ENCODE measurements at regions not wholly inside any gene's neighbourhood (a gene's known extent, or its start where the extent isn't known, plus 50 kb on each side); places are given as distances from the start of the nearest gene placed in this dataset.

DNA sequence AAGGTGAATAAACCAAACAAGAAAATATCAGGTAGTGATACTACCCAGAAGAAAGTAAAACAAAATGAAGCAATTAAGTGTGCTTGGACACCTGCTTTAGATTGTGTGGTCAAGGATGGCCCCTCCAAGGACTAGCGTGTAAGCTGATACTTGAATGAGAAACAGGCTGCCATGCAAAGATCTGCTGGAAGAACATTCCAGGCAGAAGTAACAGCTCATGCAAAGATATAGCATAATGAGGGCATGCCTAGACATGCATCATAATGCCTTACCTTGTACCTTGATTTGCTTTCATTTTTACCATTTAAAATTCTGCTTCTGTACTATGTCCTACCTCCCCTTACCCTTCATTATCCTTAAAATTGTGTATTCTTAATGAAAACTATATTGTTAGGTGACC, 74.8 kb upstream of the HDAC9 start:
- DNase-seq, result no peak

DNA sequence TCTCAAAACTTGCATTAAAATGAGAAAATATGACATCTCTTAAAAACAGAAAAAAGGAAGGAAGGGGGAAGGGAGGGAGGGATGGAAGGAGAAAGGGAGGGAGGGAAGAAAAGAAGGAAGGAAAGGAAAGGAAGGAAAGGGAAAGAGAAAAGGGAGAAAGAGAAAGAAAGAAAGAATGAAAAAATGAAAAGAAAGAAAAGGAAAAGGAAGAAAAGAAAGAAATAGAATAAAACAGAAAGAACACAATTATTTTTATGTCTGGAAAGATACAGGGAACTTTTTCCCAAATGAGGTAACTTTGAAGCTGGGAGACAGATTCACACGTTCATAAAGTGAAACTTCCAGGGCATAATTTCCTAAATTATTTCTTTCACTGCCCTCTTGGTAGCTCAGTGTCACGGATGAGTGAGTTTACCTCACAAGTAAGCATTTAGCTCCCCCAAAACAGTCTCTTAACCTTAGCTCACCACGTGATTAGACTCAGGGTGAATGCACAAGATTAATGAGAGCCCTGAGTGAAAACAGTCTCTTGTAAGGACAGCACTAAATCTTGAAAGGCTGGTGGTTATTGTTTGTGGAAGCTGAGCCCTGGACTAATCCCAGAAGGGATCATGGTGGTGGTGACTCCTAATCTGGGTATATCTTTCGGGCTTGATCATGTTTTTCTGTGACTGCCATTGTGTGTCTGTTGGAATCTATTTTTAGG, 74.1 kb upstream of the HDAC9 start:
- no peak for DNase-seq

DNA sequence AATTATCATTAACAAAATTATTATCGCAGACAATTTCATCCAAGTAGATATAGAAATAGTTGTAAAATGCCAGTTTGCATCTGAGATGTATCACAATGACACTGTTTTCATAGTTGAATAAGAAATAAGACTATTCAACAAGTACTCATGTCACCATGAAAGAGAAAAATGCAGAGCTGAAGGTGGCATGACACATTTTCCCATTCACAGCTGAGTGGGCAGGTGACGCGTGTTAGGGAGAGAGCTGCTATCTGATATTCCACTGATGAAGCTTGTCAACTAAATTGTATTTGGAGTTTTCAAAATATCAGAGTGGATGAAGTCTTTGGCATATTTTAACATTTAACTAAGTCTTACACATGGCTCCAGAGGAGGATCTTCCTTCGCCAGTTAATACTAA, 70.3 kb upstream of the HDAC9 start:
- DNase-seq, result no peak

DNA sequence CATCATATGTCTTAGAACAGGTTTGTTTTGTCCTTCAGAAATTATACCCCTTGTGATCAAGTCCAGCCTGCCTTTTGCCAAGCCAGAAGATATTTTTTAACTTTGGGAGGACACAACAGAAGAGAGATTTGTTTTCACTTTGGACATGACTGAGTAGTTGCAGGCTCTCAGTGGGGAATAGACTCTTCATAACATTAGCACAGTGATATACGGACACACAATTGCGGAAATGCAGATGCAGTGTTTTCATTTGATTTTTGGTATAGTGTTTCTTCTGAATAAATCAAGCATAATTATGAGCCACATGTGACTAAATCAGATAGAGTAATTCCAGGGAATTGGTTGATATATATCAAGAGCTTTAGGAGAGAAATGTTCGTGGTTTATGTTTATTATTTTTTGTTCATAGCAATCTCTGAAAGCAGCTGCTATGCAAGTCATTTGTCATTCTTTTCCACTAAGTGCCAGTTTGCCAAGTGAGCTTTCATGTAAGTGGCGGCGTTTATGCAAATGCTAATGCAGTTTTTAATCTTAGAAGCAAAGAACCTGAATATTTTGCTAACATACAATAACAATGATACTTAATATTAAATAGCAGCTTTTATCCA, 69.6 kb upstream of the HDAC9 start:
- no peak for DNase-seq

DNA sequence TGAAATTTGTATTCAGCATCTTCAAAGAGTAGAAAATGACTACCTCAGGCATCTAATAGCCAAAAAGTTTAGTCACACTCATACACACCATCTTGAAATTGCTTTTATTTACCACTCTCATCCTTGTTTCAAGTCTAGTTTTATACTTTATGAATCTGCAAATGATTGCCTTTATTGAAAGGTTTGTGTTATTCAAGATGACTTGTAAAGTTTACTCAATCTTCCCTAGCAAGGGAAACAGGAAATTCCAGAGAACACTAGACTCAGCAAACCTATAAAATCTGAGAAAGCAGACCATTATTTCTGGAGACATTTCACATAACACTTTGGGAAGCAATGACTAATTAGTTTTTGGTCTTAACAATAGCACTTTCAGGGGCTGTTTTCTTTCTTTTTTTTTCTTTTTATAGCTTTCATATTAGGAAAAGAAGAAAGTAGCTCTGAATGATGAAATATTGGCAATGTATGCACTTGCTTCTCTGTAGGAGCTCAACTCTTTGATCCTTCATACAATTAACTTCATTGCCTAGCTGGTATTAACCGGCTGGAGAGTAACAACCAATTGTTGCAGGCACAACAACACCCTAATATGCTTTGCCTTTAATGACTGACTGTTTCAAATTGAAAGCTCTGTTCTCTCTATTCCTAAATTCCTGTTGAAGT, 68.9 kb upstream of the HDAC9 start:
- no peak for DNase-seq

DNA sequence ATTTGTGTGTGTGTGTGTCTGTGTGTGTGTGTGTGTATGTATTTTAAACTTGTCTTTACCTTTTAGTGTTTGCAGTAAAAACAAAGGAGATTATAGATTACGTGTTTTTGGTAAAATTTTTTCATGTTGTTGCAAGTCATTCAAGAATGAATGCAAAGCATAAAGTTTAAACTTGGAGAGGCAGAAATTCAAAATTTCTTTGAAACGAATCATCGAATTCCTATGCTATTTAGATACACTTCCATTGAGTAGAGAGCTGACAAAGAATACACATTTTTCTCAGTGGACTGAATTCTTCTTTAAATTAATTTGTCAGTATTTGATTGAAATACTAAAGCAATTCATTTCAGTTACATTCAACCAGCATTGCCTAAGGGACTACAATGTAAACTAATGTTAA, 66.0 kb upstream of the HDAC9 start:
- no peak for DNase-seq

DNA sequence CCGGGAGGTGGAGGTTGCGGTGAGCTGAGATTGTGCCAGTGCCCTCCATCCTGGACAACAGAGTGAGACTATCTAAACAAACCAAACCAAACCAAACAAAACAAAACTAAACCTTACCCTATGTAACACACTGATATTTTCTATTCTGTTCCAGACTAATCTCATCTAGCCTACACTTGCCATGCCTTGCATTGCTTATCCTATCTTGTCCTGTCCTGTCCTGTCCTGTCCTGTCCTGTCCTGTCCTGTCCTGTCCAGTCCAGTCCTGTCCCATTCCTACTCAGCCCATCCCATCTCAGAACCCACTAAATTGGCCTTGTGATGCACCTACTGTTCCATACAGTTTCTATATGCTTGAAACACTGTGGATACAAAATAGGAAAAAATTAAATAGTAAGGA, 64.7 kb upstream of the HDAC9 start:
- no peak for DNase-seq

DNA sequence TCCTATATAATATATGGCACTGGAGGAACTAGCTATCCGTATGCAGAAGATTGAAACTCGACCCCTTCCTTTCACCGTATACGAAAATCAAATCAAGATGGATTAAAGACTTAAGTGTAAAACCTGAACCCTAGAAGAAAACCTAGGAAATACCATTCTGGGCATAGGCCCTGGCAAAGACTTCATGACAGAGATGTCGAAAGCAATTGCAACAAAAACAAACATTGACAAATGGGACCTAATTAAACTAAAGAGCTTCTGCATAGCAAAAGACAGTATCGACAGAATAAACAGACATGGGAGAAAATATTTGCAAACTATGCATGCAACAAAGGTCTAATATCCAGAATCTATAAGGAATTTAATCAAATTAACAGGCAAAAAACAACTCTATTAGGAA, 61.4 kb upstream of the HDAC9 start:
- DNase-seq, result no peak

DNA sequence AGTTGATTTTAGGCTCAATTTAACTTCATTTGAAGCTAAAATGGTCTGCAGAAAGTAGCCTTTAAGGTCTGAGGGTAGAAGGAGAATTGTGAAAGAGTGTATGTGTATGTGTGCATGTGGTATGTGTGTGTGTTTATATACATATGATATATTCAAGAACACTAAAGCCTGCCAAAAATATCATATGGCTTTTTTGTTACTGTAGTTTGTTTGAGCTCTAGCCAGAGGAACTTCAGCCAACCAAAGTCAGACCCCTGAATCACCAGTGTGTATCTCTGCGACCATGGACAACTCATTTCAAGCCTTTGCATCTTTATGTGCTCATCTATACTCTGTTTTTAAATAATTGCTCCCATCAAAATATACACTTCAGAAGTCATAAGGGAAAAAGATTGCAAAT, 58.4 kb upstream of the HDAC9 start:
- DNase-seq, result no peak

DNA sequence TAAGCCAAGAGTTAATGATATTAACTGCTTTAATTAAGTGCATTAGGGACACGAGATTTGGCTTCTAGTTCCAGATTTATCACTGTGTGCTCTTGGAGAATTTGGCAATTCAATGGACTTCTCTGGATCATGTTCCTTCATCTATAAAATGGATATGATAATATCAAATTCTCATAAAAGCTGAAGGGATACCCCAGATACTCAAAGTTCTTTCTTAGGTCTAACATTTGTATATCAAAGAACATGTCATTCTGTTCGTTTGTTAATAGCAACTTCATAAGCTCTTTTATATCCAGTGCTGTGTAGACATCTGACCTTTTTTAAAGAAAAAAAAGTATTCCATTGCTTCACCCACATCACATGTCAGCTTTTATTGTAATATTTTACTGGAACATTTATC, 54.6 kb upstream of the HDAC9 start:
- no peak for DNase-seq

DNA sequence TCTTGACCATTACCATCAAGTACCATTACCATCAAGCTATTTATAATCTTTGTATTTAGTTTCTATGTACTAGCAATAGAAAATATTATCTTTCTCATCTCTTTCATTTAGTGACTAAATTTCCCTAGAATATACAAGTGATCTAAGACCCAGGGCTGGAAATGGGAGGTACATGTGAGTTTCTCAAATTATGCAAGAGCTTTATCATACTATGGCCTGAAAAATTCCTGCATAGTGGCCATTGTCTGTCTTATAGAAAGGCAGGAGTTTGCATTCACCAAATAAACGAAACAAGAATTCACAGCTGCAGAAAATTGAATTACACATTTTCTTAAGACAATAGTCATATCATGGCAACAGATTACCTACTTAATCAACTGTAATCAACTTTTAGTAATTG, 50.7 kb upstream of the HDAC9 start:
- DNase-seq, result no peak

DNA sequence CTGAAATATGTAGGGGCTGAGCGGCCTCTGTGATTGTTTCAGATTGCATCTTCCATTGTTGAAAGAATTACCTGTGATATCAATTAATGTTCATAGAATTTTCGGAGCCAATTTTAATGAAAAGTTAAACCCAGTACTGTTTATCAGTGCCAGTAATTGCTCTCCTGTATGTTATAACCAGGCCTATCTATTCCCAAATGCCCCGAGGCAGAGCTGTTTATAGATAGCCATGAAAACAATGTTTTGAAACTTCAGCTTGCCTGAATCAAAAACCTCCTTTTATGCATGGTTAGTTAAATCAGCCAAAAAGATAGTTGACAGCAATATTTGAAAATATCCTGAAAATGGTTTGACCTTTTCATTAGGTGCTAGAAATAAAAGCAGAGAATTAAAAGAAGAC, 50.1 kb upstream of the HDAC9 start:
- DNase-seq, result no peak
